ENCODE measurements at regions not wholly inside any gene's neighbourhood (a gene's known extent, or its start where the extent isn't known, plus 50 kb on each side); places are given as distances from the start of the nearest gene placed in this dataset.

- 74% methylated on average over 6 of the region's 11 CpGs for WGBS (ENCODE audit: insufficient coverage)
- no peak for TF ChIP-seq CTCF (IDR thresholded peaks at IDR 0.05)
- Histone ChIP-seq H3K4me1 (ENCODE audit: control insufficient read depth in 1 of 2, insufficient read depth in 2 of 2, low read length in 2 of 2) (no peaks in the 10 kb centered on the region), H3K36me3 (replicated peaks in 1 of 2; ENCODE audit: control insufficient read depth in 1 of 2, insufficient read depth in 2 of 2, low read length in 2 of 2) (no peaks in the 10 kb centered on the region), H4K20me1 (ENCODE audit: insufficient read depth, low read length) (no peaks in the 10 kb centered on the region), H3K4me3 (replicated peaks in 1 of 3; ENCODE audit: low read depth in 2 of 3, low read length in 3 of 3) (no peak overlapping the region), H3K27me3 (ENCODE audit: control insufficient read depth in 2 of 2, insufficient read depth in 2 of 2, low read length in 2 of 2) (no peaks in the 10 kb centered on the region), H3K4me2 (replicated peaks; ENCODE audit: extremely low read depth, low read length, poor library complexity, severe bottlenecking) (no peak overlapping the region), H3K27ac (ENCODE audit: low read depth in 1 of 2, low read length in 2 of 2) (no peak overlapping the region), H3K79me2 (ENCODE audit: insufficient read depth, low read length) (no peaks in the 10 kb centered on the region), H2AFZ (ENCODE audit: insufficient read depth, low read depth, low read length, poor library complexity, severe bottlenecking) (no peak overlapping the region), H3K9me3 (replicated peaks in 1 of 2; ENCODE audit: control insufficient read depth in 1 of 2, insufficient read depth in 1 of 2, low read length in 2 of 2) (no peaks in the 10 kb centered on the region), H3K9ac (ENCODE audit: insufficient read depth, low read length, poor library complexity, severe bottlenecking) (no peak overlapping the region)
- Mint-ChIP-seq H3K4me3 (peak overlapping the region in 1 of 2 donors; percentile 46), H3K36me3 (no peaks in the 10 kb centered on the region), H3K27ac (no peak overlapping the region), H3K27me3 (ENCODE audit: low read depth in 3 of 3) (peaks cover 7 to 17% (median 13%) of the 10 kb centered on the region in 3 donors), H3K4me1 (peaks cover 4% of the 10 kb centered on the region), H3K9me3 (peaks cover 0 to 19% (median 5%) of the 10 kb centered on the region in 7 donors)
- intact Hi-C loops (cut with micrococcal nuclease), result no loop called here
- no peak for DNase-seq
These were observed 277.2 kb upstream of the TCERG1L start for GRCh38 chr10:131588704-131589220.

GRCh38 chr10:131590567-131590966 is 279.0 kb upstream of the TCERG1L start:
- no peak overlapping the region for H3K27ac Mint-ChIP-seq
- Histone ChIP-seq H3K9me3 (replicated peaks in 1 of 2; ENCODE audit: control insufficient read depth in 1 of 2, insufficient read depth in 1 of 2, low read length in 2 of 2) (no peaks in the 10 kb centered on the region), H2AFZ (ENCODE audit: insufficient read depth, low read depth, low read length, poor library complexity, severe bottlenecking) (no peak overlapping the region), H3K4me3 (replicated peaks in 1 of 3; ENCODE audit: low read depth in 2 of 3, low read length in 3 of 3) (no peak overlapping the region), H3K36me3 (replicated peaks in 1 of 2; ENCODE audit: control insufficient read depth in 1 of 2, insufficient read depth in 2 of 2, low read length in 2 of 2) (no peaks in the 10 kb centered on the region), H3K79me2 (ENCODE audit: insufficient read depth, low read length) (no peaks in the 10 kb centered on the region), H3K27me3 (ENCODE audit: control insufficient read depth in 2 of 2, insufficient read depth in 2 of 2, low read length in 2 of 2) (no peaks in the 10 kb centered on the region), H3K27ac (ENCODE audit: low read depth in 1 of 2, low read length in 2 of 2) (no peak overlapping the region), H3K9ac (ENCODE audit: insufficient read depth, low read length, poor library complexity, severe bottlenecking) (no peak overlapping the region), H3K4me2 (replicated peaks; ENCODE audit: extremely low read depth, low read length, poor library complexity, severe bottlenecking) (no peak overlapping the region), H3K4me1 (ENCODE audit: control insufficient read depth in 1 of 2, insufficient read depth in 2 of 2, low read length in 2 of 2) (no peaks in the 10 kb centered on the region), H4K20me1 (ENCODE audit: insufficient read depth, low read length) (no peaks in the 10 kb centered on the region)
- no peak for TF ChIP-seq CTCF (IDR thresholded peaks at IDR 0.05)
- no peak for DNase-seq
- peaks cover 0 to 19% (median 4%) of the 10 kb centered on the region in 7 donors for H3K9me3 Mint-ChIP-seq
- WGBS (ENCODE audit: insufficient coverage), result 100% methylated on average over 1 of the region's 1 CpG
- no peak overlapping the region for H3K4me3 Mint-ChIP-seq
- intact Hi-C loops (cut with micrococcal nuclease), result no loop called here
- peaks cover 7 to 14% (median 13%) of the 10 kb centered on the region in 3 donors for H3K27me3 Mint-ChIP-seq (ENCODE audit: low read depth in 3 of 3)
- no peaks in the 10 kb centered on the region for H3K36me3 Mint-ChIP-seq
- H3K4me1 Mint-ChIP-seq, result peaks cover 4% of the 10 kb centered on the region

Measured in CD14-positive monocyte (primary cell).